HG02571 (cell line): ENCODE measurements at regions not wholly inside any gene's neighbourhood (a gene's known extent, or its start where the extent isn't known, plus 50 kb on each side); places are given as distances from the start of the nearest gene placed in this dataset.
"Not testable (repeated sequence)": the region's sequence is repeated elsewhere in the genome, so short reads cannot be mapped to it uniquely, and the experiment has no call there.

ENCODE experiments used
- ATAC-seq: cut with Tn5 transposase; IDR thresholded peaks from one replicate; pipeline ENCODE4 v1.9.1; 2021; ENCODE audit warnings: mild to moderate bottlenecking, moderate library complexity; ENCODE audit not compliant: unreplicated experiment

DNA sequence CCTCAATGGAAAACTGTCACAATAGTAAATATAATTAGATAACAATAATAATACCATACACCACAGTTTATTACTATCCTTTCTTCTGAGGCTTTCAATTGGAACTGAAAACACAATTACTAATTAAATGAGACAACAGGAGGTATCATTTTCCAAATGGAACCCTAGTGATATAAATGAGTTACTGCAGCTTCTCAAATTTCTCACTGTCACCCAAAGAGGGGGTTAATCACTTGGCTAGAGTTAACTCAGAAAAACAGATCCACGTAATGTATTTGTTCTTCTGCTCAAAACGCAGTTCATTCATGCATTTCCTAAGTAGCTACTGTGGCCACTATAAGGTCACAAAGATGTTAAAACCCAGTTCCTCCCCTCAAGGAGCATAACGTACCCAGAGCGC, 120.9 kb upstream of the FOXN3 start:
- no peak for ATAC-seq

DNA sequence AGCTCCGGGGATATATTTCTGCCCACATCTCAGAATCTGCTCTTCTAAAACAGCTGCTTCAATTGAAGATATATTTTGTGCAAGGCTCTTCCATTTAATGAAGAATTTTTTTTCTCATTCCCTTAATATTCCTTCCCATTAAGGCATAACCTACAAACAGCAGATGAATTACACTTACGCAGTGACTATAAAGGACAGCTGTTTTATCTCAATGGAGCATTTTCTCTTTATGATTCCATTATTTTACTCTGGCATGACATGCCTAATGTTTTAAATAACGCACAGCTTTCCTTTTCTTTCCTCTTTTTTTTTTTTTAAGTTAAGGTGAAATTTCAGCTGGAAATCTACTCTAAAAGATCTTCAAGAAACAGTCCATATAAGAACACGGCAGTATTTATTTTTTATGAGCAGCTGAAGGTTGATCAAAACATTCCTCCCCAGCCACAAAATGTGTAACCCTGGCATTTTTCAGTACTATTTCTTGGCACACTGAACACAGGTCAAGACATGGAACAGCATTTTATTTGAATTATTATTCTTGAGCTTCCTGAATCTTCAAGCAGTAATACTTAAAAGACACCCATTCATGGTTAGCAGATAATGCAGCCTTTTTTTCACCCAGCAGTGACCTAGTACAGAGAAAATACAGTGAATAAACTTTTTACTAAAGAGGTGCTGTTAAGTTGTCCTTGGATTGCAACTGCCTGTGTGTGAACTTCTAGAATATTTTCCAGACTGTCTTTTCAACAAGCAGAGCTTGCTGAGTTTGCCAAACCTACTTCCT, 118.1 kb upstream of the FOXN3 start:
- no peak for ATAC-seq

DNA sequence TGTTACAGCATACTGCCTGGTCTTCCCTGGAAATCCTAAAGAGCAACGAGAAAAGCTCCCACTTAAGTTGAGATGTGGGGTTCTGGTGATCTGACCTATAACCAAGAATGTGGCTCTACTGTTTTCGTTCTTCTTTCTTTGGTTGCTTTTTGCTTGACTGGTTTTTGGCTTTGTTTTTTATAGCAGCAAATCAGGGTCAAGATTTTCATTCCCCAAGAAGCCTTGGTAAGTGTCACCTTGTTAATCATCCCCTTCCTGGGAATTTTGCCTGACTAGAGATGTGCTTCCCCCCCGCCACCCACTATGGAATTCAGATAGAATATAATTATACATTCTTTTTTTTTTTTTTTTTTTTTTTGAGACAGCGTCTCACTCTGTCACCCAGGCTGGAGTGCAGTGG, 116.7 kb upstream of the FOXN3 start:
- no peak for ATAC-seq

GRCh38 chr14:89533136-89533535, 116.1 kb upstream of the FOXN3 start:
- no peak for ATAC-seq

DNA sequence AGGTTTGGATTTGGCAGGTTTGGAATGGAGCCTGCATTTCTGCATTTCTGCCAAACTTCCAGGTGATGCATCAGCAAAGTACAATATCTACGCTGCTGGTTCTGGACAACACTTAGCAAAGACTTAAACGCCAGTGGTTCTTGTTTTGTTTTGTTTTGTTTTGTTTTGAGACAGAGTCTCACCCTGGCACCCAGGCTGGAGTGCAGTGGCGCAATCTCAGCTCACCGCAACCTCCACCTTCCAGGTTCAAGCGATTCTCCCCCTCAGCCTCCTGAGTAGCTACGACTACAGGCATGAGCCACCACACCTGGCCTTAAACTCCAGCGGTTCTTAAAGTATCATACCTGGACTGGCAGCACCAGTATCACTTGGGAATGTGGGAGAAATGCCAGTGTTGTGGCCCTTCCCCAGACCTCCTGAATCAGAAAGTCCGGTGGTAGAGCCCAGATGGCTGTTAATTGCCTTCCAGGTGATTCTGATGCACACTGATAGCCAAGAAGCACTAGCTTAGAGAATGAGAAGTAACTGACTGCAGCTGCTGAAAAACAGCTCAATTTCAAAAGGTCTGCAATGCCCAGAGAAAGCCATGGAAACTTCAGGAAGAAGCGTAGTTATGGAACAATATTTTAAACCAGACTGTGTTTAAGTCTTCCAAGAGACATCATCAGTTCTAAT, 114.8 kb upstream of the FOXN3 start:
- no peak for ATAC-seq

DNA sequence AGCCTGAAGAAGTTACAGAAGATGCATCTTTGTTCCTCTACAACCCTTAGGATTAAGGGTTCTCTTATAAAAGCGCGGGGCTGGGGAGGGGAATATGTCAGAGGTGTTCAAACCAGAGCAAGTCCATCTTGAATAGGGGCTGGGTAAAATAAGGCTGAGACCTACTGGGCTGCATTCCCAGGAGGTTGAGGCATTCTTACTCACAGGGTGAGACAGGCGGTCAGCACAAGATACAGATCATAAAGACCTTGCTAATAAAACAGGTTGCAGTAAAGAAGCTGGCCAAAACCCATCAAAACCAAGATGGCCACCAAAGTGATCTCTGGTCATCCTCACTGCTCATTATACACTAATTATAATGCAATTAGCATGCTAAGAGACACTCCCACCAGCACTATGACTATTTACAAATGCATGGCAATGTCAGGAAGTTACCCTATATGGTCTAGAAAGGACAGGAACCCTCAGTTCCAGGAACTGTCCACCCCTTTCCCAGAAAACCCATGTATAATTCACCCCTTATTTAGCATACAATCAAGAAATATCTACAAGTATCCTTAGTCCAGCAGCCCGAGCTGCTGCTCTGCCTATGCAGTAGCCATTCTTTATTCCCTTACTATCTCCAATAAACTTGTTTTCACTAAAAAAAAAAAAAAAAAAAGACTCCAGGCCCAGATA, 108.1 kb upstream of the FOXN3 start:
- ATAC-seq: no peak

- no peak for ATAC-seq
These were observed 107.4 kb upstream of the FOXN3 start for GRCh38 chr14:89524412-89524811.

- ATAC-seq: no peak
These were observed 105.0 kb upstream of the FOXN3 start for GRCh38 chr14:89521988-89522387.

- ATAC-seq: no peak
These were observed 102.0 kb upstream of the FOXN3 start for GRCh38 chr14:89519040-89519439.

DNA sequence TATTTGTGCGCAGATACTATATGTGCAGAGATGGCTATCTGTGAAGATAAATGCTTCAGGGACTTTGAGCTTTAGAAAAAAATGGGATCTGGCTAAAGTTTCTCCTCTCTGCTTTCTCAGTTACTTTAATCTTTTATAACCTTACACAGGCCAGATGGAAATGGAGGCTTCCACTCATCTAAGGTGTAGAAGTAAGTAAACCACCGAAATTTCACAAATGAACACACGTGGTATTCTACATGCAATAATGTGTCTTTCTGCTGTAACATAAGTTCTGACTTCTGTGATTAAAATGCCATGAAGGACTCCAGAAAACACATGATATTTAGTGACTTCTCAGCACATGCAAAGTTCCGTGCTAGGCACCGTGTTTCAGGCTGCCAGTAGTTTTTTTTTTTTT, 99.1 kb upstream of the FOXN3 start:
- no peak for ATAC-seq

DNA sequence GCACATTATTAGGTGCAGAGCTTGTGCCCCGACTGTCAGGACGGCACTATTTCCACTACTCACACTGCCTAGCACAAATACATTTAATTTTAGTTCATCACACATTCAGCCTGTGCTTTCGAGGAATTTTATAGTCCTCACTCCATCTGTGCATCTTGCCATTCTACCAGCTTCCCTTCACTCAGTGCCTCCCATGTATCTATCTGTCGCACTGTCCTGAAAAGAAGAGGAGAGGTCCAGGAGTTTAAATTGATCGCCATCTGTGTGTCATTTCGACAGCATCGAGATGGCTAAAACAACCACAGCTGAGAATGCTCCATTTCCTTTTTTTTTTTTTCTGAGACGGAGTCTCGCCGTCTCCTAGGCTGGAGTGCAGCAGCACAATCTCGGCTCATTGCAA, 97.6 kb upstream of the FOXN3 start:
- ATAC-seq: no peak

GRCh38 chr14:89509891-89510290, 92.9 kb upstream of the FOXN3 start:
- no peak for ATAC-seq

DNA sequence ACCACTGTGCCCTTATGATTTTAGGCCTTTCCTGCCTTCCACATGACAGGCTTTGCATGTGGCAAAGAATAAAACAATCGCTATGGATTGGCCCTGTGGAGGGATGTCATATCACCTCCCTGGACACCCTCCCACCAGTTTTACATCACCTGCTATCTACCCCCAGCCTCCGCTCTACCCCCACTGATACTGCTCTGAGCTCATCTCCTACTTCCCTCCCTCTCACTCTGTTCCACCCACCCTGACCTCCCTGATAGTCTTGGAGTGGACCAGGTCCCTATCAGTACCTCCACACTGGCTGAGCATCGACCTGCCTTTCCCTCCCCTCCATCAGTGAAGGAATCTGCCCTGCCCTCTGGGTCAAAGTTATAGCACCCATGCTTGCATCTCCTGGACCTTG, 91.8 kb upstream of the FOXN3 start:
- ATAC-seq: no peak

- ATAC-seq: no peak
These were observed 91.0 kb upstream of the FOXN3 start for GRCh38 chr14:89507926-89508460.

GRCh38 chr14:89507521-89507920, 90.5 kb upstream of the FOXN3 start:
- ATAC-seq: no peak

DNA sequence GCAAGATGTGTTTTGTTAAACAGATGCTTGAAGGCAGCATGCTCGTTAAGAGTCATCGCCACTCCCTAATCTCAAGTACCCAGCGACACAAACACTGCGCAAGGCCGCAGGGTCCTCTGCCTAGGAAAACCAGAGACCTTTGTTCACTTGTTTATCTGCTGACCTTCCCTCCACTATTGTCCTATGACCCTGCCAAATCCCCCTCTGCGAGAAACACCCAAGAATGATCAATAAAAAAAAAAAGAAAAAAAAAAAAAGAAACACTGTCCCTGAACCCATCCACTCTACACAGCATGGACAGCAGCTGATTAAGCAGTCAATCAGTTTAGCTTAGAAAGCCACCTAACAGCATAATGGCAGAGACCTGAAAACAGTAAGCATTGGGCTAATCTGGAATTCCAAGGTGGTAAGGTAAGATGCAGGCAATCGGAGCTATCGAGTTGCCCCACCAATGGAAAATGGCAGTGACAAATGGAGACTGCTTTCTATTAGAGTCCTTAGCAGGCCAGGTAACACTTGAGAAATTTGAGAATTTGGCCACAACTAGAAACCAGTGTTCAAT, 89.9 kb upstream of the FOXN3 start:
- not testable (repeated sequence) for ATAC-seq

DNA sequence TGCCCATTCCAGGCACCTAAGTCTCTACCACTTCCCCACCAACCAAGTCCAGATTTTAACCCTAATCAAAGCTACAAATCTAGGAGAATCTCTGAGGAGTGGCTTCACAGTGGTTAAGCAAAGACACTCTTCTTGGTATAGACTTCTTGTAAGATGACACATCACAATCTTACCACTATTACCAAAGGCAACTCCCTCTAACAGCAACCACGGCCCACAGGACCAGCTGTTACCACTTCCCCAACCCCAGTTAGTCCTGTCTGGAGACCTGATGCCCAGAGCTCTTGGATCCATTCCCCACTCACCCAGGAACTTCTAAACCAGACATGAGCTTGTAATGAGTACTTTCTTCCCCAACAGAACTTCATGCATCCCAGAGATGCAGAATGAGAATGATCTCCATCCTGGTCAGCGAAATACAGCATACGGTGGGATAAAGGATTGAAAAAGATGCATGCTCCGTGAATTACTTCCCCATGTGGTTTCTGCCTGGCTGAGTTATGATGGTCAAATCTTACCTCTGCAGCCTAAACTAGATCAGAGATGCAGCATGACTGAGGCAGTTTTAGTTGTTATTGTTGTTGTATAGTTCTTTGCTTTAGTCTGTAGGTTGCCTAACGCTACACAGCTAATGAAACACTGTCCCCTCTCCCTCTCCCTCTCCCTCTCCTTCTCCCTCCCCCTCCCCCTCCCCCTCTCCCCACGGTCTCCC, 87.7 kb upstream of the FOXN3 start:
- no peak for ATAC-seq

- ATAC-seq: no peak
These were observed 87.1 kb upstream of the FOXN3 start for GRCh38 chr14:89504091-89504490.

- no peak for ATAC-seq
These were observed 86.5 kb upstream of the FOXN3 start for GRCh38 chr14:89503431-89503996.

DNA sequence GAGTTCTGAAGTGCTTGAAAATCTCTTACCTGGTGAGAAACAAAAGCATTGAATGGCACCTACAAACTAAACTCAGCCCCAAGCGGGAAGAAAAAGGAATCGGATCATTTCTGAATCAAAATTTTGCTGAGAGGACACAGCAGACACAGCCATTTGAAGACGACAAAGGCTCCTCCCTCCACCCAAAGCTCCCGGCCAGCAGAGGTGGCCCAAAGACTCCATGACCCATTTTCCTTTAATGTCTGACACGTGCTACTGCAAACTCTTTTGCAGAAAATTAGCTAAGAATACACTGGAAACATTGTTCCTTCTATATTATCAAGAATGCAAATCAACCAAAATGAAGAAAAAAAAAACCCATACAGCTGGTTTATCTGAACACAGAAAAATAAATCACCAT, 85.9 kb upstream of the FOXN3 start:
- ATAC-seq: no peak

- ATAC-seq: no peak
These were observed 84.3 kb upstream of the FOXN3 start for GRCh38 chr14:89501381-89501780.
